ENCODE measurements at regions not wholly inside any gene's neighbourhood (a gene's known extent, or its start where the extent isn't known, plus 50 kb on each side); places are given as distances from the start of the nearest gene placed in this dataset.

DNA sequence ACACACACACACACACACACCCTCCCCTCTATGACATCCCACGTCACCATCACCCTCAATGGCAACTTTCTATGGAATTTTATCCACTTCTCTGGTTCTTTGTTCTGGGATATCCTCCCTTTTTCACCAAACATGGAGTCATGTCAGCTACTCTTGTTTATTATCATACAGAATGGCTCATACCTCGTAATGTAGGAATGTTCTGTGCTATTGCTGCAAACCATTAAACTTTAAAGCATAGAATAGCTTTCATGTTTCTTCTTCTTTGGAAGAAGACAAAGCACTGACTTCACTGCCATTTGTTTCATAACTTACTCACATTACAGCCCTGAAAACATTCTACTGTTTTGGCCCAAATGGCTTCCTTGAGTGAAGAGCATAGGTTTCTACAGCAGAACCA, 163.4 kb downstream of the FOXO1 start:
- no TSS peak for BruUV-seq (replicated peaks)
- no peak overlapping the region for H3K4me2 ChIP-seq (ENCODE audit: insufficient read depth, low read length)
- in situ Hi-C loops (cut with MboI) = no loop called here
- ATAC-seq = no peak
- 0% methylated on average over 1 of the region's 2 CpGs for WGBS (ENCODE audit: insufficient coverage, low coverage, missing lambda C conversion rate)
- H3K79me2 ChIP-seq (ENCODE audit: control insufficient read depth, insufficient read depth, low read length) = no peaks in the 10 kb centered on the region
- H3K9me3 ChIP-seq (replicated peaks; ENCODE audit: control insufficient read depth, insufficient read depth, low read depth, low read length) = no peaks in the 10 kb centered on the region
- no peak overlapping the region for H3K27ac ChIP-seq (ENCODE audit: extremely low read depth, low read depth, low read length)
- H2AFZ ChIP-seq (ENCODE audit: low read depth, low read length) = no peak overlapping the region
- no peaks in the 10 kb centered on the region for H3K4me1 ChIP-seq (replicated peaks in 1 of 2; ENCODE audit: control insufficient read depth in 2 of 2, insufficient read depth in 2 of 2, low read length in 2 of 2)
- ChIA-PET CTCF (ENCODE audit: low intra/inter-chr PET ratio) (no interaction called here), POLR2A (no interaction called here)
- H3K27me3 ChIP-seq (ENCODE audit: control insufficient read depth in 2 of 2, insufficient read depth in 2 of 2, low read length in 2 of 2) = no peaks in the 10 kb centered on the region; a peak in 1 of 5 replicates
- TF ChIP-seq NR0B1 (IDR thresholded peaks at IDR 0.05; ENCODE audit: partially characterized antibody) (no peak), ZBTB49 (CRISPR knock-in tag; IDR thresholded peaks at IDR 0.05; ENCODE audit: borderline replicate concordance) (no peak), CREB5 (CRISPR knock-in tag; IDR thresholded peaks at IDR 0.05) (no peak), STAG1 (CRISPR knock-in tag; IDR thresholded peaks at IDR 0.05; ENCODE audit: borderline replicate concordance) (no peak), SMAD2 (IDR thresholded peaks at IDR 0.05; ENCODE audit: low read depth, low read length) (no peak), ZKSCAN8 (CRISPR knock-in tag; IDR thresholded peaks at IDR 0.05) (no peak), MLX (CRISPR knock-in tag; conservative IDR thresholded peaks at IDR 0.05) (no peak), NRF1 (conservative IDR thresholded peaks at IDR 0.05 in 1 of 2, IDR thresholded peaks at IDR 0.05 in 1 of 2) (no peak), KDM4B (IDR thresholded peaks at IDR 0.05; ENCODE audit: borderline replicate concordance in 2 of 2, low read depth in 1 of 2) (no peak)
- FAIRE-seq = no peak
- H3K36me3 ChIP-seq (ENCODE audit: control insufficient read depth, insufficient read depth, low read length) = no peaks in the 10 kb centered on the region
- H3K9me1 ChIP-seq (ENCODE audit: control insufficient read depth, insufficient read depth, low read length) = no peaks in the 10 kb centered on the region
- H4K20me1 ChIP-seq (replicated peaks; ENCODE audit: control insufficient read depth, insufficient read depth, low read length) = no peaks in the 10 kb centered on the region
- H3K9ac ChIP-seq (ENCODE audit: insufficient read depth in 1 of 2, low read depth in 2 of 2, low read length in 2 of 2) = no peak overlapping the region
- DNase-seq (ENCODE audit: extremely low read depth in 1 of 4, low spot score in 3 of 4) = no peak
- intact Hi-C loops (cut with micrococcal nuclease) = no loop called here
- no peak overlapping the region for H3K4me3 ChIP-seq
